CD4-positive, alpha-beta T cell treated with Interleukin-6 for 4 hours (primary cell): ENCODE measurements at regions not wholly inside any gene's neighbourhood (a gene's known extent, or its start where the extent isn't known, plus 50 kb on each side); places are given as distances from the start of the nearest gene placed in this dataset.

Source experiments
- DNase-seq: peaks from one replicate; pipeline ENCODE4 v3.0.0-alpha.2; 2020; ENCODE audit warnings: mixed read lengths

GRCh38 chr20:20933142-20933958 lies 172.8 kb downstream of the LINC00237 start:
- no peak for DNase-seq

GRCh38 chr20:20932156-20932555 lies 174.0 kb downstream of the LINC00237 start:
- no peak for DNase-seq

GRCh38 chr20:20931632-20932031 lies 174.5 kb downstream of the LINC00237 start:
- no peak for DNase-seq

- DNase-seq: no peak
Measured at GRCh38 chr20:20931024-20931423, 175.1 kb downstream of the LINC00237 start.

DNA sequence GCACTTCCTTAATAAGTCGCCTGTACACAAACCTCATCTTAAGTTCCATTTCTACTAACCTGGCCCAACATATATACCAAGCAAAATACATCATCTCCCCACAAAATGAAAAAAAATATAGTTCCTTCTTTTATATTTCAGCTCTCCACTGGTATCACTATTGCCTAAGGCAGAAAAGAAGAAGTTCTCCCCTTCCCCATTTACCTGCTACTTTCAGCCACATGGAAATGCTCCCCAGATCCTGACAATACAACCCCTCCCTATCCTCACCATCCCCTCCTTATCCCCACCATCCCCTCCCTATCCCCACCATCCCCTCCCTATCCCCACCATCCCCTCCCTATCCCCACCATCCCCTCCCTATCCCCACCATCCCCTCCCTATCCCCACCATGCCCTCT lies 175.7 kb downstream of the LINC00237 start:
- no peak for DNase-seq

GRCh38 chr20:20929341-20929740 lies 176.8 kb downstream of the LINC00237 start:
- no peak for DNase-seq

- DNase-seq: no peak
Measured at GRCh38 chr20:20926222-20926905, 179.8 kb downstream of the LINC00237 start.

DNA sequence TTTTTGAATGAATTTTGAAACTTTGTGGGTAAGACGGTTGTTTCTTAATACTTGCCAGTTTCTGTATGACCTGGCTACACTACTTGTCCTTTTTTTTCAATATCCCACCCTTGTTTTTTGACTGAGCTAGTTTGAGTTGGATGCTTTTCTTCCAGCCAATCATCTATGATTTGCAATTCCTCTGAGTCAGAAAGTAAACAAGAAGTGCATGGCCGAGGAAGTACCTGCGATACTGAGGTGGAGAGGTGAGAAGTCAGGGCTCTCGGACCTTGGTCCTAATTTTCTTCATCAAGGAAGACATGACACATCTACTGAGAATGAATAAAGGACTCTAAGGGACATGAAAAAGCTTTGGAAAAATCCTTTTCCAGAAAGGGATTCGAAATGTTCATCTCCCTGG lies 185.7 kb downstream of the LINC00237 start:
- DNase-seq: no peak

- DNase-seq: no peak
Measured at GRCh38 chr20:20915844-20916243, 190.3 kb downstream of the LINC00237 start.

GRCh38 chr20:20904501-20904831 lies 192.0 kb upstream of the RALGAPA2 start:
- no peak for DNase-seq

DNA sequence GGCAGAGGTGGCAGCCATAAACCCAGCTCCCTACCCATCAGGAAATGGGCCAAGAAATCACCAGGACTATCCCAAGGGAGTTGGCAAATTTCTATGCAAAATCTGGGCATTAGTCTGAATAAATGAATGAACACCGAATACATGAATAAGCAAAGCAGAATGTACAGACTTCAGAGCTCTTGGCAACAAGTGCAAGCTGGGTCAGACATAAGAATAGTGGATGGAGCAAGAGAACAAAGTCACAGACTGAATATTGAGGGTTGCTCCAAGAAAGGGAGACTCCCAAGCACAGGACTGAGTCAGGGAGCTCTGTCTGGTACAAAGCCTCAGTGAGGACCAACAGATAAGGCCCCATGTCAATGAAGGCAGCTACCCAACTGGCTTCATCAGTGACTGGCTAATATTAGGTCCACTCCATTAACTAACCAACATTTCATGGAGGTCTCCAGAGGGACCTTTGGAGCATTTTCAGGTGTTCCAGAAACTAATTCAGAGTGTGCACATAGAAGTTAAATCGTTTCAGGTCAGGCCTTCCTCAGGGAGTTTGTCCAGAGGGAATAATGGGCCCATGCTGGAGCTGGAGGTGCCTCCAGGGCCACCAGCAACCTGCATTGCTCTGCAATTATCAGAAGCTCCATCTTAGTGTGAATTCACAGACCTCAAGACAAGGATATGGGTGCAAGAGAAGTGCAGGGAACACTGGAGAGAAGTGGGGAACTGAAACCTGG lies 191.5 kb upstream of the RALGAPA2 start:
- DNase-seq: no peak

- no peak for DNase-seq
Measured at GRCh38 chr20:20897922-20898321, 185.5 kb upstream of the RALGAPA2 start.

- no peak for DNase-seq
Measured at GRCh38 chr20:20897145-20897544, 184.7 kb upstream of the RALGAPA2 start.

GRCh38 chr20:20896606-20897005 lies 184.2 kb upstream of the RALGAPA2 start:
- DNase-seq: no peak

GRCh38 chr20:20895537-20895936 lies 183.1 kb upstream of the RALGAPA2 start:
- no peak for DNase-seq

DNA sequence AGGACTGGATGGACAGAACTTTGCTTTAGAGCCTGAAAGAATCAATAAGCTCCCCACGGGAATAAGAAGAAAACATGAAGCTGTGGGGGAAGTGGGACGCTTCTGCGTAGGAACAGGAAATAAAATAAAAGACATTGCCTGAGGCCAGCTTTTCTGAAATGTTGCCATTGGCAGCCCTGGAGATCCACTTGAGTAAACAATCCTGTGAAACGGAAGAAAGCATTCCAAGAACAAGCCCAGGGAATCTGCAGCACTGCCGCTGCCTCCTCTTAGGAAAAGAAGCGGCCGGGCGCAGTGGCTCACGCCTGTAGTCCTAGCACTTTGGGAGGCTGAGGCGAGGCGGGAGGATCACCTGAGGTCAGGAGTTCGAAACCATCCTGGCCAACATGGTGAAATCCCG lies 182.3 kb upstream of the RALGAPA2 start:
- no peak for DNase-seq

GRCh38 chr20:20894280-20894679 lies 181.8 kb upstream of the RALGAPA2 start:
- DNase-seq: no peak

- DNase-seq: no peak
Measured at GRCh38 chr20:20892328-20892727, 179.9 kb upstream of the RALGAPA2 start.

- no peak for DNase-seq
Measured at GRCh38 chr20:20890751-20891150, 178.3 kb upstream of the RALGAPA2 start.

DNA sequence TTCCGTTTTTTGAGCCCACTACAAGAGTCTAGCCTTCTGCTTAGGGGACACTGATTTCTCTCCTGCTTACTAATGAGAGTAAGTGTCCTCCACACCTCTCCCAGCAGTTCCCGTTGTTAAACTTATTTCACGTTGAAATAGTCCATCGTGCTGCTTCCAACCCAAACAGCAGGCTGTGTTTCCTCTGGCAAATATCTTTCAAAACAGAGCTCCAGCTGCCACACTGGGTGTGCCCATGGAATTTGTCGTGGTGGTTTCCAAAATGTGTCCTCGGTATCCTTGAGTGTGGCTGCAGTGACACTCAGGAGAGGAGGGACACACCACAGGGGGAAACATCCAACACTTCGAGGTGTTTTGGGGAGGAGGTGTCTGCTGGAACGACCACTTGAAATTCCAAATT lies 176.5 kb upstream of the RALGAPA2 start:
- no peak for DNase-seq

GRCh38 chr20:20888266-20888656 lies 175.8 kb upstream of the RALGAPA2 start:
- DNase-seq: no peak

- no peak for DNase-seq
Measured at GRCh38 chr20:20887593-20888265, 175.3 kb upstream of the RALGAPA2 start.

DNA sequence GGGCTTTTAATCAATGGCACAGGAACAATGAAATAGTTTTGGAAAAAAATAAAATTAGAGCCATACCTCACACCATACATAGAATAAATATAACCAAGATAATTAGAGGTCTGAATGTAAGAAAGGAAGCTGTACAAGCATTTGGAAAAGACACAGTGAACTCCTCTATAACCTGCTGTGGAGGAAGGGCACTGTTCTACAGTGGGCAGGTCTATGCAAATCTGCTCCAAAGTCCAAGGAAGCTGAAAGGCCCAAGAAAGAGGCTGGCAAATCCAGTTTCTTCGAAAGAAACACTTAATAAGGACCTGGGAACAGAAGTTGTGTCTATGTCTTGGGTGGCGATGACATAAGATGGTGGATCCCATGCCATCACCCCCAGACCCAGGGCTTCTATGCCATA lies 169.4 kb upstream of the RALGAPA2 start:
- DNase-seq: no peak
